Ishikawa (cell line): ENCODE measurements at regions not wholly inside any gene's neighbourhood (a gene's known extent, or its start where the extent isn't known, plus 50 kb on each side); places are given as distances from the start of the nearest gene placed in this dataset.

Experiments
- CEBPB ChIP-seq: IDR thresholded peaks from 2 replicates; pipeline ENCODE4 v1.6.1; 2012
- CREB1 ChIP-seq: IDR thresholded peaks from 2 replicates; pipeline ENCODE4 v1.6.1; 2012; ENCODE audit warnings: low read depth
- EGR1 ChIP-seq: IDR thresholded peaks from 2 replicates; pipeline ENCODE4 v1.6.1; 2012
- EP300 ChIP-seq: IDR thresholded peaks from 2 replicates; pipeline ENCODE4 v1.6.1; 2012; ENCODE audit warnings: borderline replicate concordance
- FOXM1 ChIP-seq: IDR thresholded peaks from 2 replicates; pipeline ENCODE4 v1.6.1; 2012; ENCODE audit warnings: low read depth, borderline replicate concordance
- NFIC ChIP-seq: IDR thresholded peaks from 2 replicates; pipeline ENCODE4 v1.6.1; 2012
- RAD21 ChIP-seq: IDR thresholded peaks from 2 replicates; pipeline ENCODE4 v1.6.1; 2012; ENCODE audit warnings: low read depth
- TAF1 ChIP-seq: IDR thresholded peaks from 2 replicates; pipeline ENCODE4 v1.6.1; 2012; ENCODE audit warnings: low read depth, mild to moderate bottlenecking
- TCF12 ChIP-seq: IDR thresholded peaks from 2 replicates; pipeline ENCODE4 v1.6.1; 2012; ENCODE audit warnings: low read depth
- TEAD4 ChIP-seq: IDR thresholded peaks from 2 replicates; pipeline ENCODE4 v1.6.1; 2012
- YY1 ChIP-seq: IDR thresholded peaks from 2 replicates; pipeline ENCODE4 v1.6.1; 2012; ENCODE audit warnings: low read depth
- ZBTB7A ChIP-seq: IDR thresholded peaks from 2 replicates; pipeline ENCODE4 v1.6.1; 2012; ENCODE audit warnings: low read depth
- TF ChIP-seq, protein P1 (sequence below): IDR thresholded peaks from 2 replicates; pipeline ENCODE4 v1.6.1; 2012
- TF ChIP-seq, protein P2 (sequence below): IDR thresholded peaks from 2 replicates; pipeline ENCODE4 v1.6.1; 2012
- TF ChIP-seq, protein P3 (sequence below): IDR thresholded peaks from 2 replicates; pipeline ENCODE4 v1.6.1; 2012; ENCODE audit warnings: low read depth, mild to moderate bottlenecking

DNA sequence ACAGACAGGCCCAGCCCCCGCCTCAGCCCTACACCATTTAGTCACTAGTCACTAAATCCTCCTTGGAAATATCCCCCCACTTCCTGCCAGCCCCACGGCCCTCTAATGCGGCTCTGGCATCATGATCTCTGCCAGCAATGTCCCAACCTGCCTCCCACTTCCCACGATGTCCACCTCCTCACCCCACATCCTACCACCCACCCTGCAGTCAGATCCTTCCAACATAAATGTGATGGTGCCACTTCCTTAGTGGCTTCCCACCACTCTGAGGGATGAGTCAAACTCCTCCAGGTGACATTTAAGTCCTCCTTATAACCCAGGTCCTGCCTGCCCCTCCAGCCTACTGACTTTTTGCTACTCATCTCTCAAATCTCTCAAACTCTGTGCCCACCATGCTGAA is 167.5 kb downstream of the SHQ1 start:
- TF ChIP-seq EP300: no peak
- no peak for TF ChIP-seq RAD21
- TF ChIP-seq, protein P1, sequence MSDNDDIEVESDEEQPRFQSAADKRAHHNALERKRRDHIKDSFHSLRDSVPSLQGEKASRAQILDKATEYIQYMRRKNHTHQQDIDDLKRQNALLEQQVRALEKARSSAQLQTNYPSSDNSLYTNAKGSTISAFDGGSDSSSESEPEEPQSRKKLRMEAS: no peak
- TF ChIP-seq EGR1: no peak
- no peak for TF ChIP-seq CEBPB
- no peak for TF ChIP-seq CREB1
- TF ChIP-seq NFIC: no peak
- TF ChIP-seq YY1: no peak
- TF ChIP-seq, protein P2, sequence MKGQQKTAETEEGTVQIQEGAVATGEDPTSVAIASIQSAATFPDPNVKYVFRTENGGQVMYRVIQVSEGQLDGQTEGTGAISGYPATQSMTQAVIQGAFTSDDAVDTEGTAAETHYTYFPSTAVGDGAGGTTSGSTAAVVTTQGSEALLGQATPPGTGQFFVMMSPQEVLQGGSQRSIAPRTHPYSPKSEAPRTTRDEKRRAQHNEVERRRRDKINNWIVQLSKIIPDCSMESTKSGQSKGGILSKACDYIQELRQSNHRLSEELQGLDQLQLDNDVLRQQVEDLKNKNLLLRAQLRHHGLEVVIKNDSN: no peak

DNA sequence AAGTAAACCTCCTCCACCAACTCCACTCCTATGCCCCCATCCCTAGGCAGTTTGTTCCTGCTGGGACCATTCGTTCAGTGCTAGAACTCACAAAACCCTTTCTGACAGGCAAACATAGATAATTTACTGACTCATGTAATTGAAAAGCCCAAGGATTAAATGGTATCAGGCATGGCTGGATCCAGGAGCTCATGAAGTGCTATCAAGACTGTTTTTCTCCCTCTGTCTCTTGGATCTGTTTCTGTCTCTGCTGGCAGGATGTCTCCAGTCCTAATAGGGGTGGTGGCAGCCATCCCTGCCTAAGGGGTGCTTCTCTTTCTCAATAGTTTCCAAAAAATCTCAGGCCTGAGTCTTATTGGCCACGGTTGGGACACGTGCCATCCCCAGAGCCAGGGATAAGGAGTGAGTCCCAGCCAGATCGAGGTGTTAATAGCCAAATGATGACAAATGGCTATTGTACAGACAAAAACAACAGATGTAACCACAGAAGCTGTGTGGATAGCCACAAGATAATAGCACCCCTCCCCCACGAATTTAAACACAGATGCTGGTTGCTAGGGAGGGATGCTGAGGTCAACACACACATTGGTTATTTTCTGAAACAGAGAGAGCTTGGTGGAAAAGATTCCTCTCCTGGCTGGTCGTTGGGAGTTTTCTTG is 168.6 kb downstream of the SHQ1 start:
- TF ChIP-seq, protein P3, sequence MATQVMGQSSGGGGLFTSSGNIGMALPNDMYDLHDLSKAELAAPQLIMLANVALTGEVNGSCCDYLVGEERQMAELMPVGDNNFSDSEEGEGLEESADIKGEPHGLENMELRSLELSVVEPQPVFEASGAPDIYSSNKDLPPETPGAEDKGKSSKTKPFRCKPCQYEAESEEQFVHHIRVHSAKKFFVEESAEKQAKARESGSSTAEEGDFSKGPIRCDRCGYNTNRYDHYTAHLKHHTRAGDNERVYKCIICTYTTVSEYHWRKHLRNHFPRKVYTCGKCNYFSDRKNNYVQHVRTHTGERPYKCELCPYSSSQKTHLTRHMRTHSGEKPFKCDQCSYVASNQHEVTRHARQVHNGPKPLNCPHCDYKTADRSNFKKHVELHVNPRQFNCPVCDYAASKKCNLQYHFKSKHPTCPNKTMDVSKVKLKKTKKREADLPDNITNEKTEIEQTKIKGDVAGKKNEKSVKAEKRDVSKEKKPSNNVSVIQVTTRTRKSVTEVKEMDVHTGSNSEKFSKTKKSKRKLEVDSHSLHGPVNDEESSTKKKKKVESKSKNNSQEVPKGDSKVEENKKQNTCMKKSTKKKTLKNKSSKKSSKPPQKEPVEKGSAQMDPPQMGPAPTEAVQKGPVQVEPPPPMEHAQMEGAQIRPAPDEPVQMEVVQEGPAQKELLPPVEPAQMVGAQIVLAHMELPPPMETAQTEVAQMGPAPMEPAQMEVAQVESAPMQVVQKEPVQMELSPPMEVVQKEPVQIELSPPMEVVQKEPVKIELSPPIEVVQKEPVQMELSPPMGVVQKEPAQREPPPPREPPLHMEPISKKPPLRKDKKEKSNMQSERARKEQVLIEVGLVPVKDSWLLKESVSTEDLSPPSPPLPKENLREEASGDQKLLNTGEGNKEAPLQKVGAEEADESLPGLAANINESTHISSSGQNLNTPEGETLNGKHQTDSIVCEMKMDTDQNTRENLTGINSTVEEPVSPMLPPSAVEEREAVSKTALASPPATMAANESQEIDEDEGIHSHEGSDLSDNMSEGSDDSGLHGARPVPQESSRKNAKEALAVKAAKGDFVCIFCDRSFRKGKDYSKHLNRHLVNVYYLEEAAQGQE: no peak
- TF ChIP-seq CEBPB: no peak
- no peak for TF ChIP-seq RAD21
- TF ChIP-seq ZBTB7A: no peak
- TF ChIP-seq EP300: no peak
- no peak for TF ChIP-seq YY1
- TF ChIP-seq, protein P1: no peak
- no peak for TF ChIP-seq TCF12
- TF ChIP-seq, protein P2: no peak
- TF ChIP-seq TEAD4: no peak

DNA sequence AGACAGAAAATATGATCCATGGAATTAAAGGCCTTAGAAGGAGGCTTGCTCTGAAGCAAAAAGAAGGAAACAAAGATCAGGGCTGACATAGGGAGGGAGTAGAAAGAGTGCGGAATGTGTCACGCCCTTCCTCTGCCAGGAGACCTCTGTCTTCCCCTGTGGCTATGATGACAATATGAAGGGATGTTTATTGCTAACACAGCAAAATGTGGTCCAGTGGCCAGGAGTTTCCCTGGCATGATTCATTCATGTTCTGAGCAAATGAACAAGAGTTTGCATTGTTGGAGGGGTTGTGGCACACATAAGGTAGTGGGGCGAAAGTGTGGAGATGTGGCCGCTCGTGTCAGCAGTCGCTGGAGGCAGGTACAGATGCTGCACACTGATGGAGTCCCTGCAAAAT is 169.4 kb downstream of the SHQ1 start:
- TF ChIP-seq TCF12: no peak
- no peak for TF ChIP-seq EGR1
- no peak for TF ChIP-seq TEAD4
- TF ChIP-seq, protein P2: no peak
- TF ChIP-seq, protein P1: no peak
- no peak for TF ChIP-seq CREB1
- no peak for TF ChIP-seq RAD21
- TF ChIP-seq FOXM1: no peak
- TF ChIP-seq, protein P3: no peak
- TF ChIP-seq YY1: no peak
- TF ChIP-seq NFIC: no peak
- no peak for TF ChIP-seq ZBTB7A

DNA sequence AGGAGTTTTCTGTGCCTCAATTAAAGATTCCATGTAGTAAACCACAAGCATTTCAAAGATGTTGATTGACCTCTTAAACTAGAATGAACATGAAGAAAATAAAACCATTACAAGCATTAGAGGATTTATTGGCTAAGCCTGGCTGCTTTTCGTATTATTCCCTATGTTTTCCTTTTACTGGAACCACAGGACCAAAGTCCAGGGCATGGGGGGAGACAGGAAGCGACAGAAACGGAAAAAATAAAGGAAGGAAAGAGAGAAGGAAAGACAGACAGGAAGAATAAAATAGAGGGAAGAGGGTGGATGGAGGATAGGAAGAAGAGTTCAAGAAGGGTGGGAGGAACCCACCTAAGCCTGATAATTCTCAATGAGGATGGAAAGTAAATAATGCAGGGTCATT is 169.9 kb downstream of the SHQ1 start:
- TF ChIP-seq, protein P3: no peak
- TF ChIP-seq FOXM1 (no peak), TEAD4 (no peak), RAD21 (no peak), CREB1 (no peak), ZBTB7A (no peak), YY1 (no peak), TAF1 (no peak), NFIC (no peak), TCF12 (no peak), EP300 (no peak), CEBPB (no peak), EGR1 (no peak)
- TF ChIP-seq, protein P1: no peak
- TF ChIP-seq, protein P2: no peak
